ENCODE measurements at regions not wholly inside any gene's neighbourhood (a gene's known extent, or its start where the extent isn't known, plus 50 kb on each side); places are given as distances from the start of the nearest gene placed in this dataset.

DNA sequence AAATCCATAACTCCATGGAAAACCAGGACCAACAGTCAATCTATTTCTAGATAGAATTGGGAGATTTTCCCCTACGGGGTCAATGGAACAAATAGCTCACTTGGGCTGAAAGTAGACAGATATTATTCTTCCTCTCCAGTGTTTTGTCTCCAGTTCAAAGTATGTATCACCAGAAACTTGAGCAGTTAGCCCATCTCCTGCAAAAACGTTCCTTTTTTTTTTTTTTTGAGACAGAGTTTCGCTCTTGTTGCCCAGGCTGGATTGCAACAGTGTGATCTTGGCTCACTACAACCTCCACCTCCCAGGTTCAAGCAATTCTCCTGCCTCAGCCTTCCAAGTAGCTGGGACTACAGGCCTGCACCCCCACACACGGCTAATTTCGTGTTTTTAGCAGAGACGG lies 390.0 kb upstream of the AUTS2 start:
- Histone ChIP-seq H3K36me3 (ENCODE audit: control insufficient read depth in 4 of 4, insufficient read depth in 3 of 4, low read depth in 1 of 4, low read length in 3 of 4) (no peaks in the 10 kb centered on the region), H3K4me3 (ENCODE audit: low read depth in 1 of 3, low read length in 3 of 3) (no peak overlapping the region), H3K4me1 (ENCODE audit: control insufficient read depth in 4 of 4, insufficient read depth in 4 of 4, low read length in 3 of 4) (no peaks in the 10 kb centered on the region), H3K9me3 (ENCODE audit: control insufficient read depth in 4 of 4, low read length in 3 of 4) (no peaks in the 10 kb centered on the region), H3K27ac (ENCODE audit: low read depth in 1 of 2, low read length in 2 of 2) (no peak overlapping the region), H3K9ac (ENCODE audit: low read depth in 1 of 2, low read length in 2 of 2) (no peak overlapping the region), H3K27me3 (ENCODE audit: control insufficient read depth in 4 of 4, insufficient read depth in 4 of 4, low read length in 3 of 4) (no peaks in the 10 kb centered on the region)
- TF ChIP-seq, protein P1, sequence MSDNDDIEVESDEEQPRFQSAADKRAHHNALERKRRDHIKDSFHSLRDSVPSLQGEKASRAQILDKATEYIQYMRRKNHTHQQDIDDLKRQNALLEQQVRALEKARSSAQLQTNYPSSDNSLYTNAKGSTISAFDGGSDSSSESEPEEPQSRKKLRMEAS (IDR thresholded peaks at IDR 0.05), result no peak
- no peak for TF ChIP-seq JUND (IDR thresholded peaks at IDR 0.05)
- DNase-seq (ENCODE audit: low spot score), result no peak
- WGBS, result 81% methylated on average over 6 of the region's 6 CpGs

DNA sequence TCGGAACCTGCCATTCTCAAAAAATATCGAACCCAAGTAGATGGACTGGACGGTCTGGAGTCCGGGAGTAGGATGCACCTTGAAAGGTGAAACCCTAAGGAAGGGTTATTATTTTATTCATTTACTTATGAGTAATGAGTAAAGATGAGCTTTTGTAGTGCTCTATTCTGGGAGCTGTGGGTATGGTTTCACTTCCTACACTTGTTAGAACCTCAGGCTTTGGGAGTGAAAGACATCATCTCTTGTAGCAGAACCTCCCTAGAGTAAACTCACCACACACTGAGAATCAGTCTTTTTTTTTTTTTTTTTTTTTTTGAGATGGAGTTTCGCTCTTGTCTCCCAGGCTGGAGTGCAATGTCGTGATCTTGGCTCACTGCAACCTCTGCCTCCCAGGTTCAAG lies 389.4 kb upstream of the AUTS2 start:
- 93% methylated on average over 6 of the region's 6 CpGs for WGBS
- no peak for DNase-seq (ENCODE audit: low spot score)

More for the DNA sequence above, 389.4 kb upstream of the AUTS2 start:
- TF ChIP-seq RAD21 (IDR thresholded peaks at IDR 0.05) (no peak), NR2F2 (IDR thresholded peaks at IDR 0.05) (no peak), SP1 (IDR thresholded peaks at IDR 0.05) (no peak), FOXA1 (IDR thresholded peaks at IDR 0.05) (no peak), RXRA (IDR thresholded peaks at IDR 0.05) (no peak), HNF4A (conservative IDR thresholded peaks at IDR 0.05) (no peak), GABPA (IDR thresholded peaks at IDR 0.05 in 1 of 2, conservative IDR thresholded peaks at IDR 0.05 in 1 of 2) (no peak)
- TF ChIP-seq, protein P2, sequence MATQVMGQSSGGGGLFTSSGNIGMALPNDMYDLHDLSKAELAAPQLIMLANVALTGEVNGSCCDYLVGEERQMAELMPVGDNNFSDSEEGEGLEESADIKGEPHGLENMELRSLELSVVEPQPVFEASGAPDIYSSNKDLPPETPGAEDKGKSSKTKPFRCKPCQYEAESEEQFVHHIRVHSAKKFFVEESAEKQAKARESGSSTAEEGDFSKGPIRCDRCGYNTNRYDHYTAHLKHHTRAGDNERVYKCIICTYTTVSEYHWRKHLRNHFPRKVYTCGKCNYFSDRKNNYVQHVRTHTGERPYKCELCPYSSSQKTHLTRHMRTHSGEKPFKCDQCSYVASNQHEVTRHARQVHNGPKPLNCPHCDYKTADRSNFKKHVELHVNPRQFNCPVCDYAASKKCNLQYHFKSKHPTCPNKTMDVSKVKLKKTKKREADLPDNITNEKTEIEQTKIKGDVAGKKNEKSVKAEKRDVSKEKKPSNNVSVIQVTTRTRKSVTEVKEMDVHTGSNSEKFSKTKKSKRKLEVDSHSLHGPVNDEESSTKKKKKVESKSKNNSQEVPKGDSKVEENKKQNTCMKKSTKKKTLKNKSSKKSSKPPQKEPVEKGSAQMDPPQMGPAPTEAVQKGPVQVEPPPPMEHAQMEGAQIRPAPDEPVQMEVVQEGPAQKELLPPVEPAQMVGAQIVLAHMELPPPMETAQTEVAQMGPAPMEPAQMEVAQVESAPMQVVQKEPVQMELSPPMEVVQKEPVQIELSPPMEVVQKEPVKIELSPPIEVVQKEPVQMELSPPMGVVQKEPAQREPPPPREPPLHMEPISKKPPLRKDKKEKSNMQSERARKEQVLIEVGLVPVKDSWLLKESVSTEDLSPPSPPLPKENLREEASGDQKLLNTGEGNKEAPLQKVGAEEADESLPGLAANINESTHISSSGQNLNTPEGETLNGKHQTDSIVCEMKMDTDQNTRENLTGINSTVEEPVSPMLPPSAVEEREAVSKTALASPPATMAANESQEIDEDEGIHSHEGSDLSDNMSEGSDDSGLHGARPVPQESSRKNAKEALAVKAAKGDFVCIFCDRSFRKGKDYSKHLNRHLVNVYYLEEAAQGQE (IDR thresholded peaks at IDR 0.05), result no peak
- TF ChIP-seq, protein P3, sequence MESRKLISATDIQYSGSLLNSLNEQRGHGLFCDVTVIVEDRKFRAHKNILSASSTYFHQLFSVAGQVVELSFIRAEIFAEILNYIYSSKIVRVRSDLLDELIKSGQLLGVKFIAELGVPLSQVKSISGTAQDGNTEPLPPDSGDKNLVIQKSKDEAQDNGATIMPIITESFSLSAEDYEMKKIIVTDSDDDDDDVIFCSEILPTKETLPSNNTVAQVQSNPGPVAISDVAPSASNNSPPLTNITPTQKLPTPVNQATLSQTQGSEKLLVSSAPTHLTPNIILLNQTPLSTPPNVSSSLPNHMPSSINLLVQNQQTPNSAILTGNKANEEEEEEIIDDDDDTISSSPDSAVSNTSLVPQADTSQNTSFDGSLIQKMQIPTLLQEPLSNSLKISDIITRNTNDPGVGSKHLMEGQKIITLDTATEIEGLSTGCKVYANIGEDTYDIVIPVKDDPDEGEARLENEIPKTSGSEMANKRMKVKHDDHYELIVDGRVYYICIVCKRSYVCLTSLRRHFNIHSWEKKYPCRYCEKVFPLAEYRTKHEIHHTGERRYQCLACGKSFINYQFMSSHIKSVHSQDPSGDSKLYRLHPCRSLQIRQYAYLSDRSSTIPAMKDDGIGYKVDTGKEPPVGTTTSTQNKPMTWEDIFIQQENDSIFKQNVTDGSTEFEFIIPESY (IDR thresholded peaks at IDR 0.05), result no peak
- TF ChIP-seq, protein P4, sequence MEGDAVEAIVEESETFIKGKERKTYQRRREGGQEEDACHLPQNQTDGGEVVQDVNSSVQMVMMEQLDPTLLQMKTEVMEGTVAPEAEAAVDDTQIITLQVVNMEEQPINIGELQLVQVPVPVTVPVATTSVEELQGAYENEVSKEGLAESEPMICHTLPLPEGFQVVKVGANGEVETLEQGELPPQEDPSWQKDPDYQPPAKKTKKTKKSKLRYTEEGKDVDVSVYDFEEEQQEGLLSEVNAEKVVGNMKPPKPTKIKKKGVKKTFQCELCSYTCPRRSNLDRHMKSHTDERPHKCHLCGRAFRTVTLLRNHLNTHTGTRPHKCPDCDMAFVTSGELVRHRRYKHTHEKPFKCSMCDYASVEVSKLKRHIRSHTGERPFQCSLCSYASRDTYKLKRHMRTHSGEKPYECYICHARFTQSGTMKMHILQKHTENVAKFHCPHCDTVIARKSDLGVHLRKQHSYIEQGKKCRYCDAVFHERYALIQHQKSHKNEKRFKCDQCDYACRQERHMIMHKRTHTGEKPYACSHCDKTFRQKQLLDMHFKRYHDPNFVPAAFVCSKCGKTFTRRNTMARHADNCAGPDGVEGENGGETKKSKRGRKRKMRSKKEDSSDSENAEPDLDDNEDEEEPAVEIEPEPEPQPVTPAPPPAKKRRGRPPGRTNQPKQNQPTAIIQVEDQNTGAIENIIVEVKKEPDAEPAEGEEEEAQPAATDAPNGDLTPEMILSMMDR (IDR thresholded peaks at IDR 0.05; ENCODE audit: low read depth, low read length, missing input control), result no peak
- Histone ChIP-seq H3K27ac (ENCODE audit: low read depth in 1 of 2, low read length in 2 of 2) (no peak overlapping the region), H3K9ac (ENCODE audit: low read depth in 1 of 2, low read length in 2 of 2) (no peak overlapping the region), H3K4me1 (ENCODE audit: control insufficient read depth in 4 of 4, insufficient read depth in 4 of 4, low read length in 3 of 4) (no peaks in the 10 kb centered on the region), H3K4me3 (ENCODE audit: low read depth in 1 of 3, low read length in 3 of 3) (no peak overlapping the region), H3K27me3 (ENCODE audit: control insufficient read depth in 4 of 4, insufficient read depth in 4 of 4, low read length in 3 of 4) (no peaks in the 10 kb centered on the region), H3K9me3 (ENCODE audit: control insufficient read depth in 4 of 4, low read length in 3 of 4) (no peaks in the 10 kb centered on the region), H3K36me3 (ENCODE audit: control insufficient read depth in 4 of 4, insufficient read depth in 3 of 4, low read depth in 1 of 4, low read length in 3 of 4) (no peaks in the 10 kb centered on the region)
